ENCODE measurements at regions not wholly inside any gene's neighbourhood (a gene's known extent, or its start where the extent isn't known, plus 50 kb on each side); places are given as distances from the start of the nearest gene placed in this dataset.

DNA sequence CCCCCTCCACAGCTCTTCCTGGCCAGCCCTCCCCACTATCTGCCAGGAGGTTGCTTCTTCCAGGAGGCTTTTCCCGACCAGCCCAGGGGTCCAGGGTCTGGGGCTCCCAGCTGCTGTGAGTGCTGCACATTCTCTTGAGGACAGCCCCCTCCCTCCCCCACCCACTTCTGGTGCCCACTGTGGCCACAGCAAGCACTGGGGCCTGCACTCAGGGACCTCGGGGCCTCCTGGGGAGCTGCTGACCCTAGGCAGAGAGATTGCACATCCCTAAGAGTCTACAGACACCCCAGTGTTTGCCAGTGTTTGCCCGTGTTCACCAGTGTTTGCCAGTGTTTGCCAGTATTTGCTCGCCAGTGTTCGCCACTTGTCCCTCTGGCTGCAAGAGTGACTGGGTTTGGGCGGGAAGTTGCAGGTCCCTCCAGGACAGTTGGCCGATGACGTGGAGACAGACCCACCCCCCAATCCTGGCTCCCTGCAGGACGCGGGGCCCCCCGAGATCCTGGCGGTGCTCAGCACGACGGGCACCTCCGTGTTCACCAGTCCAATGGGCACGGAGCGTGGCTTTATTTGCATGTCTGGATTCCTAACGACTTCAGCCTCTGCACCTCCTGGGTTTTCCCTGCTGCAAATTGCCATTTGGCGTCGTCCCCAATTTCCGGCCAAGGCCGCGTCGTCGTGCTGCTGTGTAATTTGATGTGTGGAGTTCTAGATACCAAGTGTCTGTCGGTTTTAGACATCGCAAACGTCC is 87.5 kb upstream of the NKX1-1 start:
- Histone ChIP-seq H3K4me1 (no peaks in the 10 kb centered on the region), H3K27ac (no peak overlapping the region), H3K9me3 (no peaks in the 10 kb centered on the region), H3K36me3 (no peaks in the 10 kb centered on the region), H3K27me3 (no peaks in the 10 kb centered on the region), H3K4me3 (no peak overlapping the region)
- TF ChIP-seq, protein P1, sequence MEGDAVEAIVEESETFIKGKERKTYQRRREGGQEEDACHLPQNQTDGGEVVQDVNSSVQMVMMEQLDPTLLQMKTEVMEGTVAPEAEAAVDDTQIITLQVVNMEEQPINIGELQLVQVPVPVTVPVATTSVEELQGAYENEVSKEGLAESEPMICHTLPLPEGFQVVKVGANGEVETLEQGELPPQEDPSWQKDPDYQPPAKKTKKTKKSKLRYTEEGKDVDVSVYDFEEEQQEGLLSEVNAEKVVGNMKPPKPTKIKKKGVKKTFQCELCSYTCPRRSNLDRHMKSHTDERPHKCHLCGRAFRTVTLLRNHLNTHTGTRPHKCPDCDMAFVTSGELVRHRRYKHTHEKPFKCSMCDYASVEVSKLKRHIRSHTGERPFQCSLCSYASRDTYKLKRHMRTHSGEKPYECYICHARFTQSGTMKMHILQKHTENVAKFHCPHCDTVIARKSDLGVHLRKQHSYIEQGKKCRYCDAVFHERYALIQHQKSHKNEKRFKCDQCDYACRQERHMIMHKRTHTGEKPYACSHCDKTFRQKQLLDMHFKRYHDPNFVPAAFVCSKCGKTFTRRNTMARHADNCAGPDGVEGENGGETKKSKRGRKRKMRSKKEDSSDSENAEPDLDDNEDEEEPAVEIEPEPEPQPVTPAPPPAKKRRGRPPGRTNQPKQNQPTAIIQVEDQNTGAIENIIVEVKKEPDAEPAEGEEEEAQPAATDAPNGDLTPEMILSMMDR (IDR thresholded peaks at IDR 0.05): no peak
- TF ChIP-seq POLR2A (IDR thresholded peaks at IDR 0.05): no peak
- no peak for ATAC-seq
- peak in 1 of 3 donors; percentile 13 for DNase-seq
- intact Hi-C loops (cut with DNase I): no loop called here
- WGBS (ENCODE audit: insufficient coverage, low coverage, low lambda C conversion rate, missing lambda C conversion rate): 55% methylated on average over 4 of the region's 28 CpGs

DNA sequence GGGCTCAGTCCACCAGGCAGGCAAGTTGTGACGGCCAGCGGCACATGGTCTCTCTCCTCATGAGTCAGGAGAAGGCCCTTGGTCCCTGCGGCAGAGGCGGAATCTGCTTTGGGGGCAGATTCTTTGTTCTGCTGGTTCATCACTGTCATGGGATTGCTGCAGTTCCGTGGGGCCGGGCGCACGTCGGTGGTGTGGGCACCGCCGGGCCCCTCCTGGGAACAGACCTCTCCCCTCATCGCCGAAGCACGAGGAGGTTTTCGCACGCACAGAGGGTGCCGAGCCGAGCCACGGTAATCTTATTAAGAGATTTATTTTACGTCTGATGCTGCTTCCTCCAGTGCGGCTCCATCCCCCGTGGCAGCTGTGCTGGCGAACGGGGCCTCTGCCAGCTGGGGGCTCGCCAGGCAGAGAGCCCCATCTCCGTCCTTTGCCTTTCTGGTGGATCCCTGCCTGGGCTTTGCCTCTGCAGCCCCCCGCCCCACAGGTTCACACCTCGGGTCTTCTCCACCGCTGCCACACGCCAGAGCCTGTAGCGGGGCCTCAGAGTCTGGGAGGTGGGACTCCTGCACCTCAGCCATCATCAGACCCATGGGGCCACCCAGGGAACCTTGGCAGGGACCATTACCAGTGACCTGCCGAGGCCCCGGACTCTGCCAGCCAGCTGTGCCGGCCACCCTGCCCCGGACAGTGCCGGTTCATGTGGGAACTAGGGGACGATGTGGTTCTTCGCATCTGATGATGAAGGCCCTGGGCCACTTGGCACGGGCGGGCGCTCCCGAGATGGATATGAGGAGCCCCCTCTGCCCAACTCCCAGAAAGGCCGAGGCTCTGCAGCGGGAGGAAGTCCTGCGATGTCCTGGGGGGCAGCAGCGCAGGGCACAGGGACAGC is 86.7 kb upstream of the NKX1-1 start:
- no peak for TF ChIP-seq POLR2A (IDR thresholded peaks at IDR 0.05)
- TF ChIP-seq, protein P1 (IDR thresholded peaks at IDR 0.05): no peak
- Histone ChIP-seq H3K9me3 (no peaks in the 10 kb centered on the region), H3K4me3 (no peak overlapping the region), H3K27me3 (no peaks in the 10 kb centered on the region), H3K4me1 (no peaks in the 10 kb centered on the region), H3K27ac (no peak overlapping the region), H3K36me3 (no peaks in the 10 kb centered on the region)
- WGBS (ENCODE audit: insufficient coverage, low coverage, low lambda C conversion rate, missing lambda C conversion rate): 42% methylated on average over 22 of the region's 46 CpGs
- ATAC-seq (no peak), DNase-seq (peak in 2 of 3 donors; percentile 11 to 31)
- intact Hi-C loops (cut with DNase I): no loop called here

DNA sequence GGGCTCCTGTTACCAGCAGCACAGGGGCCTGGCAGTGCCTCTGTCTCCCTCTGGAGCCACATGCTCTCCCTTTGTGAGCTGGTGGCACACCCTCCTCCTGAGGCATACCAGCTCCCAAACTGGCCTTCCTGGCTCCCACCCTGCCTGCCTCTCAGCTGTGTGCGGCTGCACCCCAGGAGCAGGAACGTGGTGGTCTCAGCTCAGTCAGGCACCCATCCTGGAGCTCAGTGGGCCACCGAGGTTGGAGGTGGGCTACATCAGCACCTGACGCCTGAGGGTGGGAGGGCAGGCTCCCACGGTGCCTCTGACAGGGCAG is 85.9 kb upstream of the NKX1-1 start:
- Histone ChIP-seq H3K27me3 (no peaks in the 10 kb centered on the region), H3K36me3 (no peaks in the 10 kb centered on the region), H3K9me3 (no peaks in the 10 kb centered on the region), H3K4me3 (no peak overlapping the region), H3K4me1 (no peaks in the 10 kb centered on the region), H3K27ac (no peak overlapping the region)
- no peak for TF ChIP-seq POLR2A (IDR thresholded peaks at IDR 0.05)
- TF ChIP-seq, protein P1 (IDR thresholded peaks at IDR 0.05): no peak
- DNase-seq: peak in 1 of 3 donors; percentile 33
- WGBS (ENCODE audit: insufficient coverage, low coverage, low lambda C conversion rate, missing lambda C conversion rate): no CpG with 5 or more reads among the region's 5 CpGs
- ATAC-seq: no peak
- intact Hi-C loops (cut with DNase I): no loop called here

GRCh38 chr4:1491328-1492141 is 85.3 kb upstream of the NKX1-1 start:
- no peak overlapping the region for H3K4me3 ChIP-seq
- H3K4me1 ChIP-seq: no peaks in the 10 kb centered on the region
- WGBS (ENCODE audit: insufficient coverage, low coverage, low lambda C conversion rate, missing lambda C conversion rate): 65% methylated on average over 10 of the region's 21 CpGs
- no peaks in the 10 kb centered on the region for H3K9me3 ChIP-seq
- ATAC-seq: no peak
- H3K27me3 ChIP-seq: no peaks in the 10 kb centered on the region
- TF ChIP-seq, protein P1 (IDR thresholded peaks at IDR 0.05): no peak
- TF ChIP-seq POLR2A (IDR thresholded peaks at IDR 0.05): no peak
- no peak overlapping the region for H3K27ac ChIP-seq
- intact Hi-C loops (cut with DNase I): no loop called here
- DNase-seq: peak; percentile 7 to 35 (median 30)
- H3K36me3 ChIP-seq: no peaks in the 10 kb centered on the region

Measured in right lobe of liver (tissue), 6 donors.